ENCODE measurements at regions not wholly inside any gene's neighbourhood (a gene's known extent, or its start where the extent isn't known, plus 50 kb on each side); places are given as distances from the start of the nearest gene placed in this dataset.

DNA sequence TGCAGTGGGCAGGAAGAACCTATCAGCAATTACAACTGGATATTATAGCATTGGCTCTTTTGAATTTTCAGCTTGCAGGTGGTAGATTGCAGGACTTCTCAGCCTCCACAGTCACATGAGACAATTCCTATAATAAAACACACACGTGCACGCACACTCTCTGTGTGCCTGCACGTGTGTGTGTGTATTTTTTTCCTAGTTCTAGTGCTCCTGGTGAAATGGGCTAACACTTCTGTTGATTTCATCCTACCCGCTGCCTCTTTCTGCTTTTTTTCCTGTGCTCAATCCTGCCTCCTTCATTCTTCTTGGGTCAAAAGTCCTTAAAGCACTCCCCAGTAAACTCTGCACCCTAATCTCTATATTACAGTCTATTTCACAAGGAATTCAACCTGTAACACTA lies 320.1 kb downstream of the OSTF1 start:
- DNase-seq (ENCODE audit: low spot score in 2 of 2), result no peak
- no peak for ATAC-seq (ENCODE audit: low read depth)
- Mint-ChIP-seq H3K9me3 (peaks cover 5% of the 10 kb centered on the region), H3K27ac (no peak overlapping the region), H3K36me3 (no peaks in the 10 kb centered on the region), H3K4me1 (peaks cover 2% of the 10 kb centered on the region), H3K4me3 (no peak overlapping the region), H3K27me3 (peaks cover 6% of the 10 kb centered on the region)

GRCh38 chr9:75410405-75410804 lies 322.1 kb downstream of the OSTF1 start:
- peaks cover 2% of the 10 kb centered on the region for H3K4me1 Mint-ChIP-seq
- H3K27me3 Mint-ChIP-seq, result peaks cover 6% of the 10 kb centered on the region
- H3K9me3 Mint-ChIP-seq, result peaks cover 5% of the 10 kb centered on the region
- no peaks in the 10 kb centered on the region for H3K36me3 Mint-ChIP-seq
- no peak overlapping the region for H3K27ac Mint-ChIP-seq
- ATAC-seq (ENCODE audit: low read depth), result no peak
- DNase-seq (ENCODE audit: low spot score in 2 of 2), result no peak
- H3K4me3 Mint-ChIP-seq, result no peak overlapping the region

GRCh38 chr9:75414371-75415160 lies 326.3 kb downstream of the OSTF1 start:
- H3K4me3 Mint-ChIP-seq, result no peak overlapping the region
- DNase-seq (ENCODE audit: low spot score in 2 of 2) (no peak), ATAC-seq (ENCODE audit: low read depth) (no peak)
- H3K27ac Mint-ChIP-seq, result no peak overlapping the region
- no peaks in the 10 kb centered on the region for H3K9me3 Mint-ChIP-seq
- no peaks in the 10 kb centered on the region for H3K4me1 Mint-ChIP-seq
- no peaks in the 10 kb centered on the region for H3K27me3 Mint-ChIP-seq
- H3K36me3 Mint-ChIP-seq, result no peaks in the 10 kb centered on the region

DNA sequence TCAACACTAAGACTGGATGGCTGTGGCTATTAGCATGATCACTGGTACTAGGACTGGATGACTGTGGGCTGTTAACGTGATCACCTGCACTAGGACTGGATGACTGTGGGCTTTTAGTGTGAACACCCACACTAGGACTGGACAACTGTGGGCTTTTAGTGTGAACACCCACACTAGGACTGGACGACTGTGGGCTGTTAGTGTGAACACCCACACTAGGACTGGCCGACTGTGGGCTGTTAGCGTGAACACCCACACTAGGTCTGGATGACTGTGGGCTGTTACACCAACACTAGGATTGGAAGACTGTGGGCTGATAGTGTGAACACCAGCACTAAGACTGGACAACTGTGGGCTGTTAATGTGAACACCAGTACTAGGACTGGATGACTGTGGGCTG lies 329.2 kb downstream of the OSTF1 start:
- Mint-ChIP-seq H3K4me3 (no peak overlapping the region), H3K36me3 (no peaks in the 10 kb centered on the region), H3K9me3 (peaks cover 5% of the 10 kb centered on the region), H3K27me3 (no peaks in the 10 kb centered on the region), H3K27ac (no peak overlapping the region), H3K4me1 (no peaks in the 10 kb centered on the region)
- ATAC-seq (ENCODE audit: low read depth) (no peak), DNase-seq (ENCODE audit: low spot score in 2 of 2) (no peak)

DNA sequence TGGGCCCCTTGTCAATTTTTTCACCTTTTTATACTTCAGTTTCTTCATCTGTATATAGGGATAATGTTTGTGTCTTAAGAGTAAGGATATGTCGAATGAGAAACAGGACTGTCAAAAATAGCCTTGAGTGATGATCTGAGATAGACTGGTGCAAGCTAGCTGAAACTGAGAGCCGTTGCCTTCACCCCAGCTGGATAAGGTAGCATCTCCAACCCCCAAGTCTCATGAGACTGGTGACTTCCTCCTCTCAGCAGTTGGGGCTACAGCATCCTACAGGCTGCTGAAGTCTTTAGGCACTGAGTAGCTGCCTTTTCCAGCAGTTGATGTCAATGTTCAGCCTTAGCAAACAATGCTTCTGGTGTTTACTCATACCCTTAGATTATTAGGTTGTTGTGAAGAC lies 330.2 kb downstream of the OSTF1 start:
- Mint-ChIP-seq H3K27ac (no peak overlapping the region), H3K4me1 (no peaks in the 10 kb centered on the region), H3K9me3 (peaks cover 5% of the 10 kb centered on the region), H3K4me3 (no peak overlapping the region), H3K27me3 (no peaks in the 10 kb centered on the region), H3K36me3 (no peaks in the 10 kb centered on the region)
- no peak for DNase-seq (ENCODE audit: low spot score in 2 of 2)
- no peak for ATAC-seq (ENCODE audit: low read depth)

GRCh38 chr9:75422944-75423522 lies 334.7 kb downstream of the OSTF1 start:
- Mint-ChIP-seq H3K4me1 (no peaks in the 10 kb centered on the region), H3K4me3 (no peak overlapping the region), H3K27me3 (peaks cover 2% of the 10 kb centered on the region), H3K36me3 (no peaks in the 10 kb centered on the region), H3K27ac (no peak overlapping the region), H3K9me3 (peaks cover 6% of the 10 kb centered on the region)
- no peak for DNase-seq (ENCODE audit: low spot score in 2 of 2)
- no peak for ATAC-seq (ENCODE audit: low read depth)

DNA sequence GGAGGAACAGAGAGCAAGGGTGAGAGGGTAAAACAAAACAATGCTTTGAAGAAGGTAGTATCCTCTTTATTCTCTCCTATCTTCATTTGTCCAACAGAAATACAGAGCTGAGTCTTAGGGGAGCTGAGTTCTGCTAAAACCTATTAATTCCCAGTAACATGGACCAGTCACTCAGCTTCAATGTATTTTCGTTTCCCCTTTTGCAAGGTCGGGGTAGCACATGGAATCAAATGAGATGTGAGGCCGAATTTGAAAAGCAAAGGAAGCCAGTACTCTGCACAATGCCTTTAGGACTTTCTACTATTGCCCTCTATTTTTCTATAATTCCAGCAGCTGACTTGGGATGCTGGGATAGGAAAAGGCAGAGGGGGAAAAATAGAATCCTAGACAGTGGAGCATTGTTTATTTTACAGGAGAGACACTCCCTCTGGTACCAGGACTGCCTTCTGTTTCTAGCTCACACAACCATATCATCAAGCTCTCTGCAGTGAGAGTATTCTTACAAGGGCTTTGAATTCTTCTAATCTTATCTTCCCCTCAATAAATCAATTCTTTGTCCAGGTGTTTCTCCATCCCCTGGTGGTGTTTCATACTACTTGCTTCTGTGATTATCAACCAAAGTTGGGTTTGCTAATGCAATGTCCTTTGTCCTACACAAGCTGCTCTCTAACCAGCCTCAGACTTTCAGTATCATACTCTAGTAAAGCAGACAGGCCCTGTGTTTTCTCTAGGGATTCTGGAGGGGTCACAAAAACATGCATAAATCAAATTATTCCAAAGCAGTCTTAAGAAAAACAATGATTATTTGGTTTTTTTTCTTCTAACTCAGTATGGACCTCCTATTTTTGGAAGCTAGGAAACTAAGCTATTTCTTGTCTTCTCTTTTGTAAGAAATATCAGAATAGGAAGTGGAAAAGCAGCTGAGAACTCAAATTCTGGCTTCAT lies 341.5 kb downstream of the OSTF1 start:
- peaks cover 2% of the 10 kb centered on the region for H3K9me3 Mint-ChIP-seq
- no peaks in the 10 kb centered on the region for H3K4me1 Mint-ChIP-seq
- ATAC-seq (ENCODE audit: low read depth) (no peak), DNase-seq (ENCODE audit: low spot score in 2 of 2) (no peak)
- H3K4me3 Mint-ChIP-seq, result no peak overlapping the region
- H3K36me3 Mint-ChIP-seq, result no peaks in the 10 kb centered on the region
- H3K27me3 Mint-ChIP-seq, result no peaks in the 10 kb centered on the region
- H3K27ac Mint-ChIP-seq, result no peak overlapping the region

DNA sequence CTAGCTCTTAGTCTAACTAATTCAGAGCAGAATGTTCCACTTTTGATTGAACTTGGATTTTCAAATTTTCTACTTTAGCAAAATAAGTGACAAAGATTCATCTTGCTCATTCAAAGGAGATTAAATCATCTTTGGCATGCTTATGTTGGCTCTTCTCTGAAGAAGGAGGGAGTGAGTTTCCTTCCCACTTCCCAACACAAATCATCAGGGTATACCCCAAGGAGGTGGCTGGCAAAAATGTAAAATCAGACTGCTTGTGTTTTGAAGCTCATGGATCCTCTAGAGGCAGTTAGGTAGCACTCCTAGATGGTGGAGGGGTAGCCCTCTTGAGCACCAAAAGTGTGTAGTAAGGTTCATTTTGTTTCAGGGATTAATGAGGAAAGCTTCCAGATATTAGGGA lies 343.1 kb downstream of the OSTF1 start:
- Mint-ChIP-seq H3K27ac (no peak overlapping the region), H3K36me3 (no peaks in the 10 kb centered on the region), H3K9me3 (peaks cover 2% of the 10 kb centered on the region), H3K27me3 (no peaks in the 10 kb centered on the region), H3K4me1 (no peaks in the 10 kb centered on the region), H3K4me3 (no peak overlapping the region)
- DNase-seq (ENCODE audit: low spot score in 2 of 2) (no peak), ATAC-seq (ENCODE audit: low read depth) (no peak)

GRCh38 chr9:75432386-75432785 lies 344.1 kb downstream of the OSTF1 start:
- Mint-ChIP-seq H3K4me3 (no peak overlapping the region), H3K36me3 (no peaks in the 10 kb centered on the region), H3K27me3 (no peaks in the 10 kb centered on the region), H3K4me1 (no peaks in the 10 kb centered on the region), H3K9me3 (peaks cover under 1% of the 10 kb centered on the region), H3K27ac (no peak overlapping the region)
- DNase-seq (ENCODE audit: low spot score in 2 of 2) (no peak), ATAC-seq (ENCODE audit: low read depth) (no peak)

DNA sequence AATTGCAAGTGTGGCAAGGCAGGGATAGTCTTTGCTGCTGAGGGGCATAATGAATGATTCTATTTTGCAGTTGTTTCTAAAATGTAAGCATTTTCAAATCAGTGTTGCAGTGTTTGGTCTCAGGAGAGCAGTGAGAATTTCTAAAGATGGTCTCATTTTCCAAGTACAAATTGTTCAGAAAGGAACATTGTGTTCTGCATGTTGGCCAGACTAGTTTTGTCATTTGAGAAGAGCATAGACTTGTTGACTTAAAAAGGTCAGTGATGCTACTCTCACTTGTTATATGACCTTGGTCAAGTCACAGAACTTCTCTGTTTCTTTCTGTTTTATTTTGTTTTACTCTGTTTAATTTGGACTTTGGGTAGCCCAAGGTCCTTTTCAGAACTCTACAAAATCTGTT lies 344.6 kb downstream of the OSTF1 start:
- no peaks in the 10 kb centered on the region for H3K9me3 Mint-ChIP-seq
- no peaks in the 10 kb centered on the region for H3K36me3 Mint-ChIP-seq
- ATAC-seq (ENCODE audit: low read depth), result no peak

GRCh38 chr9:75438716-75439115 lies 350.4 kb downstream of the OSTF1 start:
- Mint-ChIP-seq H3K27me3 (no peaks in the 10 kb centered on the region), H3K4me1 (no peaks in the 10 kb centered on the region), H3K9me3 (no peaks in the 10 kb centered on the region), H3K4me3 (no peak overlapping the region), H3K27ac (no peak overlapping the region), H3K36me3 (no peaks in the 10 kb centered on the region)
- ATAC-seq (ENCODE audit: low read depth), result no peak
- DNase-seq (ENCODE audit: low spot score in 2 of 2), result no peak

More for the DNA sequence above, 344.6 kb downstream of the OSTF1 start:
- Mint-ChIP-seq H3K27ac (no peak overlapping the region), H3K27me3 (no peaks in the 10 kb centered on the region), H3K4me1 (no peaks in the 10 kb centered on the region), H3K4me3 (no peak overlapping the region)
- DNase-seq (ENCODE audit: low spot score in 2 of 2), result no peak

GRCh38 chr9:75440914-75441313 lies 352.6 kb downstream of the OSTF1 start:
- Mint-ChIP-seq H3K27me3 (no peaks in the 10 kb centered on the region), H3K4me3 (no peak overlapping the region), H3K36me3 (no peaks in the 10 kb centered on the region), H3K4me1 (no peaks in the 10 kb centered on the region), H3K27ac (no peak overlapping the region), H3K9me3 (no peaks in the 10 kb centered on the region)
- ATAC-seq (ENCODE audit: low read depth) (no peak), DNase-seq (ENCODE audit: low spot score in 2 of 2) (no peak)

DNA sequence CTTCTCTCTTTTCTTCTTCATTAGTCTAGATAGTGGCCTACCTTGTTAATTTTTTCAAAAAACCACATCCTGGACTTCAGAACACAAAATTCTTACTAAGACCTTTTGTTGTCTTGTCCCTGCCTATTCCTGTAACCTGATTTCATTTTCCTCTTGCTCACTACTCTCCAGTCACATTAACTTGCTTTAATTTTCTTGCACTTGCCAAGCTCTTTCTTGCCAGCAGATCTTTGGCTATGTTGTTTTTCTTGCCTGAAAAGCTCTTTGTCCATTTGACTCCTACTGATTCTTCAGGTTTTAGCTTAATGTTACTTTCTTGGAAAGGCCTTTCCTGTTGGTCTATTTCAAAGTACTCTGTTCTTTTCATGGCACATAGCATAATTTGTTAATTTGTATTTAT lies 356.8 kb downstream of the OSTF1 start:
- no peaks in the 10 kb centered on the region for H3K36me3 Mint-ChIP-seq
- H3K27ac Mint-ChIP-seq, result no peak overlapping the region
- ATAC-seq (ENCODE audit: low read depth) (no peak), DNase-seq (ENCODE audit: low spot score in 2 of 2) (no peak)
- H3K27me3 Mint-ChIP-seq, result no peaks in the 10 kb centered on the region
- H3K9me3 Mint-ChIP-seq, result no peaks in the 10 kb centered on the region
- H3K4me3 Mint-ChIP-seq, result no peak overlapping the region
- H3K4me1 Mint-ChIP-seq, result no peaks in the 10 kb centered on the region

GRCh38 chr9:75447281-75447680 lies 359.0 kb downstream of the OSTF1 start:
- no peaks in the 10 kb centered on the region for H3K4me1 Mint-ChIP-seq
- DNase-seq (ENCODE audit: low spot score in 2 of 2) (no peak), ATAC-seq (ENCODE audit: low read depth) (no peak)
- no peaks in the 10 kb centered on the region for H3K27me3 Mint-ChIP-seq
- no peak overlapping the region for H3K27ac Mint-ChIP-seq
- H3K4me3 Mint-ChIP-seq, result no peak overlapping the region
- no peaks in the 10 kb centered on the region for H3K9me3 Mint-ChIP-seq
- H3K36me3 Mint-ChIP-seq, result no peaks in the 10 kb centered on the region

All from memory B cell (primary cell).